CD8-positive, alpha-beta memory T cell (primary cell): ENCODE measurements at regions not wholly inside any gene's neighbourhood (a gene's known extent, or its start where the extent isn't known, plus 50 kb on each side); places are given as distances from the start of the nearest gene placed in this dataset.
"Not testable (repeated sequence)": the region's sequence is repeated elsewhere in the genome, so short reads cannot be mapped to it uniquely, and the experiment has no call there.

Experiments used
- CTCF ChIA-PET: fragments of 350-600 bp; sonication (Branson Sonifier 250); formaldehyde crosslinking; loops from one replicate; lab custom pipeline; 2021; ENCODE audit warnings: antibody characterized with exemption; lab: Charles Lee
- POLR2A ChIA-PET: fragments of 350-600 bp; sonication (Branson Sonifier 250); formaldehyde crosslinking; loops from one replicate; lab custom pipeline; 2021; ENCODE audit warnings: antibody characterized with exemption; lab: Charles Lee
- DNase-seq, 5 donors: peaks; one replicate each; pipeline versions ENCODE4 v3.0.0 to v3.0.0-alpha.2; 2020 to 2022; ENCODE audit warnings: mixed read lengths in 1 of 5
- H3K27ac ChIP-seq: one replicate; pipeline ENCODE4 v1.7.0; 2013; ENCODE audit warnings: low read depth, mild to moderate bottlenecking, low read length, moderate library complexity
- H3K27me3 ChIP-seq: 2 replicates; pipeline ENCODE4 v1.7.0; 2013; ENCODE audit warnings: low read length, mild to moderate bottlenecking; ENCODE audit not compliant: insufficient read depth, poor library complexity, severe bottlenecking
- H3K36me3 ChIP-seq: 2 replicates; pipeline ENCODE4 v1.7.0; 2013; ENCODE audit warnings: mild to moderate bottlenecking, low read length, moderate library complexity; ENCODE audit not compliant: insufficient read depth
- H3K4me1 ChIP-seq: 2 replicates; pipeline ENCODE4 v1.7.0; 2013; ENCODE audit warnings: mild to moderate bottlenecking, low read length, moderate library complexity; ENCODE audit not compliant: insufficient read depth
- H3K4me3 ChIP-seq: 2 replicates; pipeline ENCODE4 v1.7.0; 2013; ENCODE audit warnings: mild to moderate bottlenecking, low read length
- H3K9me3 ChIP-seq: 2 replicates; pipeline ENCODE4 v1.7.0; 2013; ENCODE audit warnings: mild to moderate bottlenecking, low read length
- H3K27ac Mint-ChIP-seq, 8 donors: one replicate each; pipeline ENCODE4 v1.8.0; 2020 to 2021; ENCODE audit warnings: mixed read lengths in 8 of 8, mild to moderate bottlenecking in 6 of 8, inconsistent platforms in 3 of 8, moderate library complexity in 3 of 8
- H3K27me3 Mint-ChIP-seq, 2 donors: one replicate each; pipeline ENCODE4 v1.8.0; 2020 to 2021; ENCODE audit warnings: mixed read lengths in 2 of 2, mild to moderate bottlenecking in 1 of 2, moderate library complexity in 1 of 2
- H3K36me3 Mint-ChIP-seq, 3 donors: one replicate each; pipeline ENCODE4 v1.8.0; 2020 to 2021; ENCODE audit warnings: mixed read lengths in 3 of 3, inconsistent platforms in 1 of 3, mild to moderate bottlenecking in 1 of 3
- H3K4me1 Mint-ChIP-seq, 3 donors: one replicate each; pipeline ENCODE4 v1.8.0; 2020 to 2021; ENCODE audit warnings: mixed read lengths in 3 of 3, inconsistent platforms in 1 of 3, mild to moderate bottlenecking in 1 of 3
- H3K4me3 Mint-ChIP-seq, 7 donors: one replicate each; pipeline ENCODE4 v1.8.0; 2020 to 2021; ENCODE audit warnings: mixed read lengths in 7 of 7, mild to moderate bottlenecking in 6 of 7, moderate library complexity in 4 of 7, inconsistent platforms in 2 of 7
- H3K9me3 Mint-ChIP-seq, 5 donors: one replicate each; pipeline ENCODE4 v1.8.0; 2020 to 2022; ENCODE audit warnings: mixed read lengths in 5 of 5, mild to moderate bottlenecking in 3 of 5, moderate library complexity in 2 of 5, inconsistent platforms in 1 of 5

DNA sequence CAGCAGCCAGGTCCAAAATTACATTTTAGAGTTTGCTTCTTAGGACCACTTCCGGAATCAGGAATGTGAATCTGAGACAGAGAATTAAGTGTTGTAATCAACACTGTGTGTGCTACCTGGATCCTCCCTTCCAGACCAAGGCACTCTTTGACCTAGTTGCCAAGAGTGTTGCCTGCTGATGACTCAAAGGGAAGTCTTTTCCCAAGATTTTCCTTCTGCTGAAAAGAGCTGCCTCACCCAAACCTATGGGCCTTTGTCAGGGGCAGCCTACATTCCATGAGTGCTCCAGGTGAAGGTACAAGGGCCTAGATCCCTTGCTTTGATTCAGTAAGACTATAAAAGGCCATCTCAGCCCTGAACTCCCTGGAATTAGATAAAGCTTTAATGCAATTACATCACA is 712.5 kb upstream of the ANKRD30A start:
- Histone ChIP-seq H3K9me3 (peaks cover 3% of the 10 kb centered on the region), H3K4me1 (no peaks in the 10 kb centered on the region), H3K27ac (no peak overlapping the region), H3K36me3 (no peaks in the 10 kb centered on the region), H3K4me3 (no peak overlapping the region), H3K27me3 (no peaks in the 10 kb centered on the region)
- Mint-ChIP-seq H3K27me3 (no peaks in the 10 kb centered on the region), H3K9me3 (peaks cover 5 to 25% (median 11%) of the 10 kb centered on the region in 5 donors), H3K4me1 (no peaks in the 10 kb centered on the region), H3K27ac (no peak overlapping the region), H3K36me3 (no peaks in the 10 kb centered on the region), H3K4me3 (no peak overlapping the region)
- POLR2A ChIA-PET, result no interaction called here
- CTCF ChIA-PET, result no interaction called here
- no peak for DNase-seq

DNA sequence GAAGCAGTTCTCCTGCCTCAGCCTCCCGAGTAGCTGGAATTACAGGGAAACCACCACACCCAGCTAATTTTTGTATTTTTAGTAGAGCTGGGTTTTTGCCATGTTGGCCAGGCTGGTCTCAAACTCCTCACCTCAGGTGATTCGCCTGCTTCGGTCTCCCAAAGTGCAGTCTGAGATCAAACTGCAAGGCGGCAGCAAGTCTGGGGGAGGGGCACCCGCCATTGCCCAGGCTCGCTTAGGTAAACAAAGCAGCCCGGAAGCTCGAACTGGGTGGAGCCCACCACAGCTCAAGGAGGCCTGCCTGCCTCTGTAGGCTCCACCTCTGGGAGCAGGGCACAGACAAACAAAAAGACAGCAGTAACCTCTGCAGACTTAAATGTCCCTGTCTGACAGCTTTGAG is 725.2 kb upstream of the ANKRD30A start:
- H3K4me1 ChIP-seq, POLR2A ChIA-PET, CTCF ChIA-PET, H3K36me3 ChIP-seq, H3K4me3 ChIP-seq, H3K4me1 Mint-ChIP-seq, H3K27ac Mint-ChIP-seq, DNase-seq, H3K9me3 ChIP-seq, H3K27me3 ChIP-seq, H3K36me3 Mint-ChIP-seq, H3K27me3 Mint-ChIP-seq, H3K4me3 Mint-ChIP-seq, H3K27ac ChIP-seq: not testable (repeated sequence)
- peaks cover 2 to 20% (median 8%) of the 10 kb centered on the region in 5 donors for H3K9me3 Mint-ChIP-seq

DNA sequence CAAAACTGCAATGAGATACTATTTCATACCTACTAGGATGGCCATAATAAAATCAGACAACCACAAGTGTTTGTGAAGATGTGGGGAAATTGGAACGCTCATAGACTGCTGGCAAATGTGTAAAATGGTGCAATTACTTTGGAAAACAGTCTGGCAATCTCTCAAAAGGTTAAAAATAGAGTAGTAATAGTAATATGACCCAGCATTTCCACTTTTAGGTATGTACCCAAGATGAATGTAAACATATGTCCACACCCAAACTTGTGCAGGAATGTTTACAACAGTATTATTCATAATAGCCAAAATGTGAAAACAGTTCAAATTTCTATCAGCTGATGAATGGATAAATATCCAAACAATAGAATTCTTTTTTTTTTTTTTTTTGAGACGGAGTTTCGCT is 731.6 kb upstream of the ANKRD30A start:
- H3K4me3 ChIP-seq, result no peak overlapping the region
- no peak for DNase-seq
- H3K4me1 ChIP-seq, result no peaks in the 10 kb centered on the region

DNA sequence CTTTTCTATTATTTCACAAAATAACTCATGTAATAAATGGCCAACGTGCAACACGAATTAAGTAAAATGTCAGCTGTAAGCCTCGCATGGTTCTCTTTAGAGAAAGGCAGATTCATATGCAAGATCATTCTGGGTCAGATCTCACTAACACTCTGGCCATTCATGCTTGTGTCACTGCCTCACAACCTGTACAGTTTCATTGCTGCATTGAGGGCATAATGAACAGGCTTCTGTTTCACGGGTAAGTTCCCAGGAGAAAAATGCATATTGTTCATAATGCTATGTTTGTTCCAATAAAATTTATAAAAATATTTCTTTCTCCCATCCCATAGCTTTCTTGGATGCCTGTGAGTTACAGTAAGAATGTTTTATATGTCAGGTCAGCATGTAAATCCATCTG is 734.0 kb upstream of the ANKRD30A start:
- CTCF ChIA-PET, result no interaction called here

More for the DNA sequence above, 731.6 kb upstream of the ANKRD30A start:
- Histone ChIP-seq H3K27ac (no peak overlapping the region), H3K27me3 (no peaks in the 10 kb centered on the region), H3K9me3 (no peaks in the 10 kb centered on the region), H3K36me3 (no peaks in the 10 kb centered on the region)
- POLR2A ChIA-PET, result no interaction called here
- CTCF ChIA-PET, result no interaction called here
- Mint-ChIP-seq H3K27ac (no peak overlapping the region), H3K4me1 (no peaks in the 10 kb centered on the region), H3K4me3 (no peak overlapping the region), H3K27me3 (no peaks in the 10 kb centered on the region), H3K9me3 (peaks cover 4 to 32% (median 15%) of the 10 kb centered on the region in 5 donors), H3K36me3 (no peaks in the 10 kb centered on the region)

DNA sequence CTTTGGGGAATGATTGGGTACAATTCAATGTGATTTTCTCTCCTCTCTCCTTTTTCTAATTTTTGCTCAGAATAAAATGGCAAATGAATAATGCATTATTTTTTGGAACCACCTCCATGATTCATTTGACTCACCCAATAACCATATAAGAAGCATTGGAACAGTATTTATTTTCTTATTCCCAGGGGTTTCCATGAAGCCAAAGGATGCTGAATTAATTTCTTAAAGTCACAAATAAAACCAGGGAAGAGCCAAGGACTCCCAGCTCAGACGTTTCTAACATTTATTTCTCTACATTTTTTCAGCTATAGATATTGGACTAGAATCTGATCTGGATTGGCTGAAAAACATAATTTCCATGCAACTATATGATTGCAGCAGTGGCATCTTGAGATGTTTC is 735.2 kb upstream of the ANKRD30A start:
- Mint-ChIP-seq H3K27me3 (no peaks in the 10 kb centered on the region), H3K9me3 (peaks cover 2 to 23% (median 16%) of the 10 kb centered on the region in 5 donors), H3K4me1 (no peaks in the 10 kb centered on the region), H3K36me3 (no peaks in the 10 kb centered on the region), H3K4me3 (no peak overlapping the region), H3K27ac (no peak overlapping the region)
- ChIA-PET POLR2A (no interaction called here), CTCF (interaction anchor here (0.6 kb wide), 1 partner anchor 57 kb away, joined by 3 read pairs; no protein-coding TSS in a partner anchor)
- H3K27me3 ChIP-seq, result no peaks in the 10 kb centered on the region
- no peak overlapping the region for H3K4me3 ChIP-seq
- no peaks in the 10 kb centered on the region for H3K9me3 ChIP-seq
- H3K27ac ChIP-seq, result no peak overlapping the region
- no peaks in the 10 kb centered on the region for H3K4me1 ChIP-seq
- H3K36me3 ChIP-seq, result no peaks in the 10 kb centered on the region
- DNase-seq, result no peak

More for the DNA sequence above, 734.0 kb upstream of the ANKRD30A start:
- Histone ChIP-seq H3K36me3 (no peaks in the 10 kb centered on the region), H3K4me1 (no peaks in the 10 kb centered on the region), H3K27me3 (no peaks in the 10 kb centered on the region), H3K9me3 (no peaks in the 10 kb centered on the region), H3K27ac (no peak overlapping the region), H3K4me3 (no peak overlapping the region)
- POLR2A ChIA-PET, result no interaction called here
- H3K27ac Mint-ChIP-seq, result no peak overlapping the region
- no peak for DNase-seq
- H3K27me3 Mint-ChIP-seq, result no peaks in the 10 kb centered on the region
- H3K4me3 Mint-ChIP-seq, result no peak overlapping the region
- H3K9me3 Mint-ChIP-seq, result peaks cover 2 to 23% (median 16%) of the 10 kb centered on the region in 5 donors
- H3K36me3 Mint-ChIP-seq, result no peaks in the 10 kb centered on the region
- H3K4me1 Mint-ChIP-seq, result no peaks in the 10 kb centered on the region

DNA sequence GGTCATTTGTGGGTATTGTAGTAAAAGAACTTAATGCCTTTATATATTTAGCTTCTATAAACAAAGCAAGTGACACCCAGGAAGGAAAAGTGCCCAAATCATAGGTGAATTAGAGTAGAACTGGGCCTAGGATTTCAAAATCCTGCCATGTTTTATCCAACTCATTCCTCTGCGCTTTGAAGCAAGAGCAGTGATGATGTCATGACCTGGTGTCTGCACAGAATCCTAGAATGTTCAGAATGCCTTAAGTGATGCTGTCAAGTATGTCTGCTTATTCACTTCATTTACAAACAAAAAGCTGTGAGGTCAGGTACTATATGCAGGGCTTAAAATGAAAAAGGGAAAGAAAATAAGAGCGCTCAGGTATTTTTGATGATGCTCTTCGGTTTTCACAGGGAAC is 737.2 kb upstream of the ANKRD30A start:
- Mint-ChIP-seq H3K27ac (no peak overlapping the region), H3K36me3 (no peaks in the 10 kb centered on the region), H3K4me1 (no peaks in the 10 kb centered on the region), H3K9me3 (peaks cover 0 to 23% (median 10%) of the 10 kb centered on the region in 5 donors), H3K4me3 (no peak overlapping the region), H3K27me3 (no peaks in the 10 kb centered on the region)
- ChIA-PET CTCF (no interaction called here), POLR2A (no interaction called here)
- Histone ChIP-seq H3K27me3 (no peaks in the 10 kb centered on the region), H3K27ac (no peak overlapping the region), H3K36me3 (no peaks in the 10 kb centered on the region), H3K4me3 (no peak overlapping the region), H3K4me1 (no peaks in the 10 kb centered on the region), H3K9me3 (no peaks in the 10 kb centered on the region)
- no peak for DNase-seq

DNA sequence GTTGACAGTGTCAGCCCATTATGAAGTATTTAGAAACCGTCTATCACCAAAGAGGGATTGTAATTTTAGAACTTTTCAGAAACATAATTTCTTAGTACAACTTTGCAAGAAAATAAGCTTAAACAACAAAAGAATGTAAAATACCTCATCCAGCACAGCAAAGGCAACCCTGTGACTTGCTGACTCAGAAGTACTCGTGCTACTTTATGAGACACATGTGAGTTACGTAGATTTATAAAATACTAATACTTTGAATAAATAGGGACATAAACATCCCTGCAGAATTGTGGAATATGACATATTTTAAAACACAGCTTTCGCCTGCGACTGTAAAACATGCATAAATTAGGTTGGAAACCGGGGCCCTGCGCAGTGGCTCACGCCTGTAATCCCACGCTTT is 739.7 kb upstream of the ANKRD30A start:
- Histone ChIP-seq H3K27me3 (no peaks in the 10 kb centered on the region), H3K27ac (no peak overlapping the region), H3K4me1 (no peaks in the 10 kb centered on the region), H3K9me3 (no peaks in the 10 kb centered on the region), H3K4me3 (no peak overlapping the region), H3K36me3 (no peaks in the 10 kb centered on the region)
- no peak for DNase-seq
- CTCF ChIA-PET, result interaction anchor here (1.0 kb wide), 1 partner anchor 9 kb away, joined by 3 read pairs; no protein-coding TSS in a partner anchor
- Mint-ChIP-seq H3K4me3 (no peak overlapping the region), H3K36me3 (no peaks in the 10 kb centered on the region), H3K9me3 (peaks cover 0 to 12% (median 11%) of the 10 kb centered on the region in 5 donors), H3K4me1 (no peaks in the 10 kb centered on the region), H3K27ac (no peak overlapping the region), H3K27me3 (no peaks in the 10 kb centered on the region)
- POLR2A ChIA-PET, result no interaction called here

DNA sequence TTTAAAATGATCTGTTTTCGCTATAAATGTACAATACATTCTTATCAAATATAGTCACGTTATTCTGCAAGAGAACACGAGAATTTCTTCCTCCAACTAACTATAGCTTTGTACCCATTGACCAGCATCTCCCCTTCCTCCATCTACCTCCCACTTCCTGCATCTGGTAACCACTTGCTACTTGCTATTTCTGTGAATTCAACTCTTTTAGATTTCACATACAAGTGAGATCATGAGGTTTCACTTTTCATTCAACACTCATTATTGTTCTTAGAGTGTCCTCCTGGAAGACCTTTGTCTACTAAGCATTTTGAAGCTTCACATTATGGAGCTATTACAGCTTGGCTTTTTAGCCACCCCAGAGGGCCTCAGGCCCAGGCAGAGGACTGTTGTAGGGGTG is 741.3 kb upstream of the FZD8 start:
- CTCF ChIA-PET, result no interaction called here

DNA sequence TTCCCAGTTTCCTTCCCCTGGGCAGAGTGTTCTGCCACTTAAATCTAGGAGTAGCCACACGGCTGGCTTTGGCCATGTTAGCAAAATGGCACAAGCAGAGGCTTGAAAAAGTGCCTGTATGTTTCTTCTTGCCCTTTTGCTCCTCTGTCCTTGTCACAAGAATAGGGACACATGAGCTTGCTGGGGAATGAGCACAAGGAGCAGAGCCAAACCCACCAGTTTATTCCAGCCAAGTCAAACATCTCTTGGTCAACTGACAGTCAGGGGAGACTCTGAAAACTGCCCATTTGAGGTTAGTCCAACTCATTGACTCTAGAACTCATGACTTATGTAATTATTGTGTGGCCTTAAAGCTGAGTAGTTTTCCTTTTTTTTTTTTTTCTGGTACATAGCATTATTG is 739.7 kb upstream of the FZD8 start:
- Histone ChIP-seq H3K27ac (no peak overlapping the region), H3K4me3 (no peak overlapping the region), H3K4me1 (no peaks in the 10 kb centered on the region), H3K9me3 (no peaks in the 10 kb centered on the region), H3K36me3 (no peaks in the 10 kb centered on the region), H3K27me3 (no peaks in the 10 kb centered on the region)
- H3K27me3 Mint-ChIP-seq, result no peaks in the 10 kb centered on the region
- H3K4me1 Mint-ChIP-seq, result no peaks in the 10 kb centered on the region
- no peak for DNase-seq
- H3K27ac Mint-ChIP-seq, result no peak overlapping the region
- CTCF ChIA-PET, result no interaction called here
- H3K36me3 Mint-ChIP-seq, result no peaks in the 10 kb centered on the region
- peaks cover 3 to 16% (median 7%) of the 10 kb centered on the region in 5 donors for H3K9me3 Mint-ChIP-seq
- POLR2A ChIA-PET, result no interaction called here
- no peak overlapping the region for H3K4me3 Mint-ChIP-seq

More for the DNA sequence above, 741.3 kb upstream of the FZD8 start:
- POLR2A ChIA-PET, result no interaction called here
- peaks cover 0 to 17% (median 7%) of the 10 kb centered on the region in 5 donors for H3K9me3 Mint-ChIP-seq
- Histone ChIP-seq H3K4me3 (no peak overlapping the region), H3K27ac (no peak overlapping the region), H3K4me1 (no peaks in the 10 kb centered on the region), H3K27me3 (no peaks in the 10 kb centered on the region), H3K36me3 (no peaks in the 10 kb centered on the region), H3K9me3 (no peaks in the 10 kb centered on the region)
- H3K4me1 Mint-ChIP-seq, result no peaks in the 10 kb centered on the region
- H3K4me3 Mint-ChIP-seq, result no peak overlapping the region
- no peaks in the 10 kb centered on the region for H3K36me3 Mint-ChIP-seq
- DNase-seq, result no peak
- H3K27ac Mint-ChIP-seq, result no peak overlapping the region
- no peaks in the 10 kb centered on the region for H3K27me3 Mint-ChIP-seq
